ENCODE measurements at regions not wholly inside any gene's neighbourhood (a gene's known extent, or its start where the extent isn't known, plus 50 kb on each side); places are given as distances from the start of the nearest gene placed in this dataset.

GRCh38 chr17:68172461-68172954, 75.3 kb upstream of the AMZ2 start:
- no peak for TF ChIP-seq EZH2 (IDR thresholded peaks at IDR 0.05; ENCODE audit: low read length)
- peak; percentile 72 to 97 (median 96) for TF ChIP-seq CTCF (optimal IDR thresholded peaks at IDR 0.05 in 1 of 3, IDR thresholded peaks at IDR 0.05 in 1 of 3, conservative IDR thresholded peaks at IDR 0.05 in 1 of 3; ENCODE audit: extremely low read depth in 1 of 3, insufficient read depth in 2 of 3, low read length in 3 of 3)
- H3K9me3 ChIP-seq (ENCODE audit: control insufficient read depth, low read depth, low read length) = no peaks in the 10 kb centered on the region
- DNase-seq (ENCODE audit: low read depth, low spot score) = peak; percentile 7
- H2AFZ ChIP-seq (ENCODE audit: control insufficient read depth, low read length) = no peak overlapping the region
- H3K36me3 ChIP-seq (ENCODE audit: control insufficient read depth in 2 of 2, extremely low read depth in 1 of 2, insufficient read depth in 2 of 2, low read length in 2 of 2) = no peaks in the 10 kb centered on the region
- peaks cover 2% of the 10 kb centered on the region for H3K9me1 ChIP-seq (ENCODE audit: control insufficient read depth, extremely low read depth, insufficient read depth, low read length)
- no peak overlapping the region for H3K9ac ChIP-seq (ENCODE audit: control insufficient read depth, extremely low read depth, insufficient read depth, low read length)
- dilution Hi-C loops (cut with MboI; ENCODE audit: extremely low pct_ligation_motif_present, low sequenced_read_pairs) = no loop called here
- H3K4me3 ChIP-seq (ENCODE audit: control insufficient read depth in 2 of 3, extremely low read depth in 1 of 3, insufficient read depth in 2 of 3, low read depth in 1 of 3, low read length in 3 of 3) = no peak overlapping the region
- H3K4me2 ChIP-seq (ENCODE audit: control insufficient read depth, extremely low read depth, insufficient read depth, low read depth, low read length) = no peak overlapping the region
- no peaks in the 10 kb centered on the region for H3K27me3 ChIP-seq (ENCODE audit: control insufficient read depth, extremely low read depth, insufficient read depth, low read length)
- no peaks in the 10 kb centered on the region for H3K79me2 ChIP-seq (ENCODE audit: control insufficient read depth, insufficient read depth, low read length)
- FAIRE-seq = peak; percentile 60
- H3K4me1 ChIP-seq (ENCODE audit: control insufficient read depth, extremely low read depth, insufficient read depth, low read length) = no peaks in the 10 kb centered on the region
- H3K27ac ChIP-seq (ENCODE audit: control insufficient read depth, insufficient read depth, low read length) = no peak overlapping the region
- H4K20me1 ChIP-seq (ENCODE audit: control insufficient read depth, extremely low read depth, insufficient read depth, low read length) = no peaks in the 10 kb centered on the region

GRCh38 chr17:68175416-68175815, 72.4 kb upstream of the AMZ2 start:
- no peak for FAIRE-seq
- H3K79me2 ChIP-seq (ENCODE audit: control insufficient read depth, insufficient read depth, low read length) = no peaks in the 10 kb centered on the region
- H3K36me3 ChIP-seq (ENCODE audit: control insufficient read depth in 2 of 2, extremely low read depth in 1 of 2, insufficient read depth in 2 of 2, low read length in 2 of 2) = no peaks in the 10 kb centered on the region
- no peaks in the 10 kb centered on the region for H3K4me1 ChIP-seq (ENCODE audit: control insufficient read depth, extremely low read depth, insufficient read depth, low read length)
- H3K27me3 ChIP-seq (ENCODE audit: control insufficient read depth, extremely low read depth, insufficient read depth, low read length) = no peaks in the 10 kb centered on the region
- no peak overlapping the region for H3K9ac ChIP-seq (ENCODE audit: control insufficient read depth, extremely low read depth, insufficient read depth, low read length)
- H3K4me3 ChIP-seq (ENCODE audit: control insufficient read depth in 2 of 3, extremely low read depth in 1 of 3, insufficient read depth in 2 of 3, low read depth in 1 of 3, low read length in 3 of 3) = no peak overlapping the region
- H3K9me1 ChIP-seq (ENCODE audit: control insufficient read depth, extremely low read depth, insufficient read depth, low read length) = peaks cover 2% of the 10 kb centered on the region
- no peaks in the 10 kb centered on the region for H3K9me3 ChIP-seq (ENCODE audit: control insufficient read depth, low read depth, low read length)
- DNase-seq (ENCODE audit: low read depth, low spot score) = no peak
- TF ChIP-seq EZH2 (IDR thresholded peaks at IDR 0.05; ENCODE audit: low read length) (no peak), CTCF (optimal IDR thresholded peaks at IDR 0.05 in 1 of 3, IDR thresholded peaks at IDR 0.05 in 1 of 3, conservative IDR thresholded peaks at IDR 0.05 in 1 of 3; ENCODE audit: extremely low read depth in 1 of 3, insufficient read depth in 2 of 3, low read length in 3 of 3) (no peak)
- no peak overlapping the region for H2AFZ ChIP-seq (ENCODE audit: control insufficient read depth, low read length)
- no peak overlapping the region for H3K27ac ChIP-seq (ENCODE audit: control insufficient read depth, insufficient read depth, low read length)
- H3K4me2 ChIP-seq (ENCODE audit: control insufficient read depth, extremely low read depth, insufficient read depth, low read depth, low read length) = no peak overlapping the region
- H4K20me1 ChIP-seq (ENCODE audit: control insufficient read depth, extremely low read depth, insufficient read depth, low read length) = no peaks in the 10 kb centered on the region
- dilution Hi-C loops (cut with MboI; ENCODE audit: extremely low pct_ligation_motif_present, low sequenced_read_pairs) = no loop called here

Measured in keratinocyte (primary cell).